ENCODE measurements at regions not wholly inside any gene's neighbourhood (a gene's known extent, or its start where the extent isn't known, plus 50 kb on each side); places are given as distances from the start of the nearest gene placed in this dataset.

DNA sequence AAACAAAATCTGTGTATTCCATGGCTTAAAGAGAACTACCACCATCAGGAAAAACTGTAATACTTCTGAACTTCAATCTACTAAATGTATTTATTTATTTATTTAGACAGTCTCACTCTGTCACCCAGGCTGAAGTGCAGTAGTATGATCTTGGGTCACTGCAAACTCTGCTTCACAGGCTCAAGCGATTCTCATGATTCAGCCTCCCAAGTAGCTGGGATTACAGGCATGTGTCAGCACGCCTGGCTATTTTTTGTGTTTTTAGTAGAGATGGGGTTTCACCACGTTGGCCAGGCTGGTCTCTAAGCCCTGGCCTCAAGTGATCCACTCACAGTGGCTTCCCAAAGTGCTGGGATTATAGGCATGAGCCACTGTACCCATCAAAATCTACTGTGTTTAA is 202.3 kb upstream of the POU1F1 start:
- TF ChIP-seq POLR2AphosphoS5 (IDR thresholded peaks at IDR 0.05) (no peak), POLR2A (IDR thresholded peaks at IDR 0.05) (no peak)

Data from gastroesophageal sphincter (tissue), 2 donors.